Erythroblast (primary cell): ENCODE measurements at regions not wholly inside any gene's neighbourhood (a gene's known extent, or its start where the extent isn't known, plus 50 kb on each side); places are given as distances from the start of the nearest gene placed in this dataset.

Experiments used
- GATA1 ChIP-seq: IDR thresholded peaks from 2 replicates; pipeline ENCODE4 v1.6.1; 2011; ENCODE audit warnings: low read depth, mild to moderate bottlenecking, control low read depth, low read length, moderate library complexity
- POLR2A ChIP-seq: IDR thresholded peaks from 2 replicates; pipeline ENCODE4 v1.6.1; 2011; ENCODE audit warnings: mild to moderate bottlenecking, low read length

DNA sequence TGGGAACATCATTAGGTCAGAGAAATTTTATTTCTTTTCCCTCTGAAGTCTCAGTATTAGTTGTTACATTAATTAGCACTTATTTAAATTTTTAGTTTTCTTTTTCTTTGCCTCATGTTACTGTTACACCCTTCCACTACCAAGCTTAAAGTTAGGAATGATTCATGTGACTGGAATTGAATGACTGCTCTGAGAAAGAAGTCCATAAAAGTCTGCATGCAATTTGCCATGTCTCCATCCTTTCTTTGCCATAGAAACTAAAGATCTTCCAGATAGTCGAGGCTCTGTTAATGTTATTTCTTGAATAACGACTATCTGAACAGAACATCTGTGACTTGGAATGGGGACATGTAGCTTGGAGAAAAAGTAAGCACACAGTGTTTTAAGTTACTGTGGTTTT is 1269.8 kb upstream of the PIK3C3 start:
- no peak for TF ChIP-seq POLR2A
- no peak for TF ChIP-seq GATA1
